ENCODE measurements at regions not wholly inside any gene's neighbourhood (a gene's known extent, or its start where the extent isn't known, plus 50 kb on each side); places are given as distances from the start of the nearest gene placed in this dataset.

- peak; percentile 49 for DNase-seq (ENCODE audit: low spot score)
Measured at GRCh38 chr5:2921651-2922050, 170.2 kb upstream of the IRX2 start.

GRCh38 chr5:2921176-2921575, 169.7 kb upstream of the IRX2 start:
- peak; percentile 65 for DNase-seq (ENCODE audit: low spot score)

- DNase-seq (ENCODE audit: low spot score), result peak; percentile 55
Measured at GRCh38 chr5:2920312-2920711, 168.8 kb upstream of the IRX2 start.

- peak; percentile 81 for DNase-seq (ENCODE audit: low spot score)
Measured at GRCh38 chr5:2919310-2920018, 168.0 kb upstream of the IRX2 start.

- DNase-seq (ENCODE audit: low spot score), result peak; percentile 72
Measured at GRCh38 chr5:2917524-2917923, 166.0 kb upstream of the IRX2 start.

GRCh38 chr5:2917093-2917492, 165.6 kb upstream of the IRX2 start:
- peak; percentile 81 for DNase-seq (ENCODE audit: low spot score)

- no peak for DNase-seq (ENCODE audit: low spot score)
Measured at GRCh38 chr5:2916076-2916682, 164.7 kb upstream of the IRX2 start.

GRCh38 chr5:2914981-2915484, 163.6 kb upstream of the IRX2 start:
- DNase-seq (ENCODE audit: low spot score), result peak; percentile 45

GRCh38 chr5:2914022-2914661, 162.7 kb upstream of the IRX2 start:
- DNase-seq (ENCODE audit: low spot score), result peak; percentile 74

GRCh38 chr5:2913281-2913680, 161.8 kb upstream of the IRX2 start:
- peak; percentile 43 for DNase-seq (ENCODE audit: low spot score)

GRCh38 chr5:2912741-2913140, 161.3 kb upstream of the IRX2 start:
- DNase-seq (ENCODE audit: low spot score), result peak; percentile 37

GRCh38 chr5:2910401-2911175, 159.1 kb upstream of the IRX2 start:
- peak; percentile 35 for DNase-seq (ENCODE audit: low spot score)

GRCh38 chr5:2909035-2909434, 157.6 kb upstream of the IRX2 start:
- peak; percentile 60 for DNase-seq (ENCODE audit: low spot score)

GRCh38 chr5:2908086-2908485, 156.6 kb upstream of the IRX2 start:
- peak; percentile 37 for DNase-seq (ENCODE audit: low spot score)

- DNase-seq (ENCODE audit: low spot score), result peak; percentile 53
Measured at GRCh38 chr5:2906302-2907090, 155.0 kb upstream of the IRX2 start.

- peak; percentile 59 for DNase-seq (ENCODE audit: low spot score)
Measured at GRCh38 chr5:2905741-2906140, 154.3 kb upstream of the IRX2 start.

GRCh38 chr5:2904956-2905355, 153.5 kb upstream of the IRX2 start:
- peak; percentile 67 for DNase-seq (ENCODE audit: low spot score)

- peak; percentile 55 for DNase-seq (ENCODE audit: low spot score)
Measured at GRCh38 chr5:2904399-2904798, 152.9 kb upstream of the IRX2 start.

GRCh38 chr5:2903451-2904395, 152.2 kb upstream of the IRX2 start:
- peak; percentile 79 for DNase-seq (ENCODE audit: low spot score)
